ENCODE measurements at regions not wholly inside any gene's neighbourhood (a gene's known extent, or its start where the extent isn't known, plus 50 kb on each side); places are given as distances from the start of the nearest gene placed in this dataset.
A peak's percentile ranks its signal among the peaks of the same experiment; 100 is the strongest.

DNA sequence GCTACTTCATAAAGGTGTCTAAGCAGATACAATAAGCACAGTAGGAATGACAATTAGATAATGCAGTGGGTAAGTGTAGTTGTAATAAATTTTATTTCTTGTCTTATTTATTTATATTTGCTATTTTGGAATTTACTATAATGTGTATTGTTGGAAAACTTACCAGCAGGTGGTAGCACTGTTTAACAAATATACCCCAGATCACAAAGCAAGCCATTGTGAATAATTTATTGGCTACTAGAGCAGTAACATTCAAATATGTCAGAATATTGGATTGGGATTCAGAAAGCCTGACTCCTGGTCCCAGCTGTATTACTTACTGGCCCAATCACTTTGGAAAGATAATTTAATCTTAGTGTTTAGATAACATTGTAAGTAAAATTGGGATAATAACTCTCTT lies 78.0 kb downstream of the ISOC1 start:
- Histone ChIP-seq H3K27ac (no peak overlapping the region), H4K20me1 (ENCODE audit: insufficient read depth, poor library complexity, severe bottlenecking) (no peaks in the 10 kb centered on the region), H3K79me2 (no peaks in the 10 kb centered on the region), H3K36me3 (replicated peaks; ENCODE audit: insufficient read depth, low read depth) (no peaks in the 10 kb centered on the region), H3K9me2 (replicated peaks; ENCODE audit: insufficient read depth) (no peaks in the 10 kb centered on the region), H3K4me1 (ENCODE audit: insufficient read depth) (no peaks in the 10 kb centered on the region), H3K27me3 (no peaks in the 10 kb centered on the region), H3K4me2 (no peak overlapping the region), H3K4me3 (no peak overlapping the region), H3K9me3 (ENCODE audit: low read depth) (no peaks in the 10 kb centered on the region), H2AFZ (no peak overlapping the region)
- DNase-seq (ENCODE audit: low spot score), result peak; percentile 19
- TF ChIP-seq, protein P1, sequence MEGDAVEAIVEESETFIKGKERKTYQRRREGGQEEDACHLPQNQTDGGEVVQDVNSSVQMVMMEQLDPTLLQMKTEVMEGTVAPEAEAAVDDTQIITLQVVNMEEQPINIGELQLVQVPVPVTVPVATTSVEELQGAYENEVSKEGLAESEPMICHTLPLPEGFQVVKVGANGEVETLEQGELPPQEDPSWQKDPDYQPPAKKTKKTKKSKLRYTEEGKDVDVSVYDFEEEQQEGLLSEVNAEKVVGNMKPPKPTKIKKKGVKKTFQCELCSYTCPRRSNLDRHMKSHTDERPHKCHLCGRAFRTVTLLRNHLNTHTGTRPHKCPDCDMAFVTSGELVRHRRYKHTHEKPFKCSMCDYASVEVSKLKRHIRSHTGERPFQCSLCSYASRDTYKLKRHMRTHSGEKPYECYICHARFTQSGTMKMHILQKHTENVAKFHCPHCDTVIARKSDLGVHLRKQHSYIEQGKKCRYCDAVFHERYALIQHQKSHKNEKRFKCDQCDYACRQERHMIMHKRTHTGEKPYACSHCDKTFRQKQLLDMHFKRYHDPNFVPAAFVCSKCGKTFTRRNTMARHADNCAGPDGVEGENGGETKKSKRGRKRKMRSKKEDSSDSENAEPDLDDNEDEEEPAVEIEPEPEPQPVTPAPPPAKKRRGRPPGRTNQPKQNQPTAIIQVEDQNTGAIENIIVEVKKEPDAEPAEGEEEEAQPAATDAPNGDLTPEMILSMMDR (IDR thresholded peaks at IDR 0.05; ENCODE audit: poor library complexity), result peak; percentile 57
- TF ChIP-seq EZH2 (IDR thresholded peaks at IDR 0.05; ENCODE audit: borderline replicate concordance) (no peak), EZH2phosphoT487 (IDR thresholded peaks at IDR 0.05; ENCODE audit: low read depth, severe bottlenecking, unreplicated experiment) (no peak)

DNA sequence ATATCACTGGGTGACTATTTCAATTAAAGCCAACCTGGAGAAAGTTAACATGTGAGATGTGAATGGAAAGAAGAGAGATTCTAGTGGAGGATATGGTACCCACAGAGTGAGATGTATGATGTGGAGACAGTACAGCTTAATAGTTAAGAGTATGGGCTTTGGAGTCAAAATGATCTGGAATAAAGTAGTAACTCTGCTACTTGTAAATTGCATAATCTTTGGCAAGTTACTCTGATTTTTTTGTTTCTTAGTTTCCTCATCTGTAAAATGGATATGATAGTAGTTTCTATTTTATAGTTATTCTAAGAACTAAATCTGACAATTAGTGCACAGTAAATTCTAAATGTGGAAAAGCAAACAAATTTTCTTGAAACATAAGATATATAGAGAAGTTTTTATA lies 79.2 kb downstream of the ISOC1 start:
- Histone ChIP-seq H4K20me1 (ENCODE audit: insufficient read depth, poor library complexity, severe bottlenecking) (no peaks in the 10 kb centered on the region), H3K4me2 (no peak overlapping the region), H3K4me3 (no peak overlapping the region), H3K4me1 (ENCODE audit: insufficient read depth) (no peaks in the 10 kb centered on the region), H3K36me3 (replicated peaks; ENCODE audit: insufficient read depth, low read depth) (no peaks in the 10 kb centered on the region), H2AFZ (no peak overlapping the region), H3K27ac (no peak overlapping the region), H3K27me3 (no peaks in the 10 kb centered on the region), H3K9me2 (replicated peaks; ENCODE audit: insufficient read depth) (no peaks in the 10 kb centered on the region), H3K9me3 (ENCODE audit: low read depth) (no peaks in the 10 kb centered on the region), H3K79me2 (no peaks in the 10 kb centered on the region)
- no peak for DNase-seq (ENCODE audit: low spot score)
- TF ChIP-seq EZH2 (IDR thresholded peaks at IDR 0.05; ENCODE audit: borderline replicate concordance), result no peak
- TF ChIP-seq, protein P1 (IDR thresholded peaks at IDR 0.05; ENCODE audit: poor library complexity), result no peak
- TF ChIP-seq EZH2phosphoT487 (IDR thresholded peaks at IDR 0.05; ENCODE audit: low read depth, severe bottlenecking, unreplicated experiment), result no peak

DNA sequence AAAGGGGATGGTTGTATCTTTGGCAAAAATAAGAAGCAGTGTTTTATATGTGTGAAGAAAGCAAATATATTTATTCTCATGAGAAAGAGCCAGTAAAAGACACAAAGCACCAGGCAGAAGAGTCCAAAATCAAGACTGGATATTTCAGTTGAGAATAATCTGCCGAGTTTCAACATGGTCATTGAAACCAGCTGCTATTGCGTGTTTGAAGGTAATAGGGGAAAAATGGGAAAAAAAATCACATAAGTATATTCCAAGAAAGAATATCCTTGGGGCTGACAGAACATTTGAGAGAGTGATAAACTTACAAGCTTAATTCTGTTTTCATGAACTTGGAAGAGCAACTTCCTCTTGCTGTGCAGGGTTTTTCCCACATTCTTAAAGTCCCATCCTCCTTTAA lies 79.9 kb downstream of the ISOC1 start:
- no peaks in the 10 kb centered on the region for H3K27me3 ChIP-seq
- 77% methylated on average over 2 of the region's 2 CpGs for WGBS (ENCODE audit: low lambda C conversion rate, missing lambda C conversion rate)
- no peaks in the 10 kb centered on the region for H3K79me2 ChIP-seq
- no peak overlapping the region for H3K27ac ChIP-seq
- H3K4me1 ChIP-seq (ENCODE audit: insufficient read depth), result no peaks in the 10 kb centered on the region
- H3K4me2 ChIP-seq, result no peak overlapping the region
- no peaks in the 10 kb centered on the region for H3K9me3 ChIP-seq (ENCODE audit: low read depth)
- H3K36me3 ChIP-seq (replicated peaks; ENCODE audit: insufficient read depth, low read depth), result no peaks in the 10 kb centered on the region
- H3K4me3 ChIP-seq, result no peak overlapping the region
- no peaks in the 10 kb centered on the region for H3K9me2 ChIP-seq (replicated peaks; ENCODE audit: insufficient read depth)
- DNase-seq (ENCODE audit: low spot score), result no peak
- TF ChIP-seq, protein P1 (IDR thresholded peaks at IDR 0.05; ENCODE audit: poor library complexity), result no peak
- TF ChIP-seq EZH2phosphoT487 (IDR thresholded peaks at IDR 0.05; ENCODE audit: low read depth, severe bottlenecking, unreplicated experiment) (no peak), EZH2 (IDR thresholded peaks at IDR 0.05; ENCODE audit: borderline replicate concordance) (no peak)
- H4K20me1 ChIP-seq (ENCODE audit: insufficient read depth, poor library complexity, severe bottlenecking), result no peaks in the 10 kb centered on the region
- no peak overlapping the region for H2AFZ ChIP-seq

DNA sequence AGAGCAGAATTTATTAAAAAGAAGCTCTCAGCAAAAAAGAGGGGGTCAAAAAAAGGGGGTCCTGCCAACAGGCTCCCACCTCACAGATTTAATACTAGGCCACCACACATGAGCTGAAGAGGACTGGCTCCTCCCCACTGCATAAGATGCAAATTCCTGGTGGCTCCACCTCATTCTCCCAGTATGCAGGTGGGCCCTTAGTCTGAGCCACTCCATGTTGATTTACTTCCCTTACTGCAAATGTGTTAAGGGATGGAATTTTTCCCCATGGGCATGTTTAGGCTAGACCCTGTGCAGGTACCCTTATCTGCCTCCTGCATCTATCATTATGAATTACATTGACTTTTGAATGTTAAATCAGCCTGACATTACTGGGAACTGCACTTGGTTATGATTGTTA lies 82.9 kb downstream of the ISOC1 start:
- no peak for DNase-seq (ENCODE audit: low spot score)
- H4K20me1 ChIP-seq (ENCODE audit: insufficient read depth, poor library complexity, severe bottlenecking), result no peaks in the 10 kb centered on the region
- H3K27me3 ChIP-seq, result no peaks in the 10 kb centered on the region
- no peaks in the 10 kb centered on the region for H3K9me3 ChIP-seq (ENCODE audit: low read depth)
- no peak overlapping the region for H3K4me2 ChIP-seq
- H3K36me3 ChIP-seq (replicated peaks; ENCODE audit: insufficient read depth, low read depth), result no peaks in the 10 kb centered on the region
- H3K9me2 ChIP-seq (replicated peaks; ENCODE audit: insufficient read depth), result no peaks in the 10 kb centered on the region
- H2AFZ ChIP-seq, result no peak overlapping the region
- H3K79me2 ChIP-seq, result no peaks in the 10 kb centered on the region
- TF ChIP-seq EZH2phosphoT487 (IDR thresholded peaks at IDR 0.05; ENCODE audit: low read depth, severe bottlenecking, unreplicated experiment), result no peak
- TF ChIP-seq, protein P1 (IDR thresholded peaks at IDR 0.05; ENCODE audit: poor library complexity), result no peak
- no peak for TF ChIP-seq EZH2 (IDR thresholded peaks at IDR 0.05; ENCODE audit: borderline replicate concordance)
- H3K4me1 ChIP-seq (ENCODE audit: insufficient read depth), result no peaks in the 10 kb centered on the region
- H3K27ac ChIP-seq, result no peak overlapping the region
- no peak overlapping the region for H3K4me3 ChIP-seq

Measured in hepatocyte (in vitro differentiated cells).